IPS-20b (cell line): ENCODE measurements at regions not wholly inside any gene's neighbourhood (a gene's known extent, or its start where the extent isn't known, plus 50 kb on each side); places are given as distances from the start of the nearest gene placed in this dataset.

ENCODE experiments used
- H3K27ac ChIP-seq: one replicate; pipeline ENCODE4 v1.5.1; 2013; ENCODE audit warnings: low read length
- H3K27me3 ChIP-seq: 2 replicates; pipeline ENCODE4 v1.6.1; 2013; ENCODE audit warnings: mild to moderate bottlenecking, low read length, inconsistent platforms; ENCODE audit not compliant: insufficient read depth
- H3K36me3 ChIP-seq: 2 replicates; pipeline ENCODE4 v1.6.1; 2013; ENCODE audit warnings: low read depth, mild to moderate bottlenecking, inconsistent platforms, low read length, moderate library complexity; ENCODE audit not compliant: insufficient read depth
- H3K4me1 ChIP-seq: 2 replicates; pipeline ENCODE4 v1.6.1; 2013; ENCODE audit warnings: mild to moderate bottlenecking, control low read depth, inconsistent platforms, low read length, moderate library complexity; ENCODE audit not compliant: insufficient read depth
- H3K4me3 ChIP-seq: 2 replicates; pipeline ENCODE4 v1.5.1; 2013; ENCODE audit warnings: mild to moderate bottlenecking, low read length, inconsistent platforms
- H3K9ac ChIP-seq: 2 replicates; pipeline ENCODE4 v1.6.1; 2013; ENCODE audit warnings: low read depth, mild to moderate bottlenecking, inconsistent platforms, low read length, moderate library complexity
- H3K9me3 ChIP-seq: 2 replicates; pipeline ENCODE4 v1.6.1; 2013; ENCODE audit warnings: mild to moderate bottlenecking, low read depth, low read length, inconsistent platforms; ENCODE audit not compliant: insufficient read depth

- Histone ChIP-seq H3K4me3 (no peak overlapping the region), H3K4me1 (peaks cover 6% of the 10 kb centered on the region; the same call in 1 of the 2 replicates), H3K36me3 (peaks cover 63% of the 10 kb centered on the region), H3K9me3 (no peaks in the 10 kb centered on the region), H3K9ac (no peak overlapping the region), H3K27ac (no peak overlapping the region), H3K27me3 (no peaks in the 10 kb centered on the region)
These were observed 107.4 kb downstream of the NCOR2 start for GRCh38 chr12:124459852-124460645.

DNA sequence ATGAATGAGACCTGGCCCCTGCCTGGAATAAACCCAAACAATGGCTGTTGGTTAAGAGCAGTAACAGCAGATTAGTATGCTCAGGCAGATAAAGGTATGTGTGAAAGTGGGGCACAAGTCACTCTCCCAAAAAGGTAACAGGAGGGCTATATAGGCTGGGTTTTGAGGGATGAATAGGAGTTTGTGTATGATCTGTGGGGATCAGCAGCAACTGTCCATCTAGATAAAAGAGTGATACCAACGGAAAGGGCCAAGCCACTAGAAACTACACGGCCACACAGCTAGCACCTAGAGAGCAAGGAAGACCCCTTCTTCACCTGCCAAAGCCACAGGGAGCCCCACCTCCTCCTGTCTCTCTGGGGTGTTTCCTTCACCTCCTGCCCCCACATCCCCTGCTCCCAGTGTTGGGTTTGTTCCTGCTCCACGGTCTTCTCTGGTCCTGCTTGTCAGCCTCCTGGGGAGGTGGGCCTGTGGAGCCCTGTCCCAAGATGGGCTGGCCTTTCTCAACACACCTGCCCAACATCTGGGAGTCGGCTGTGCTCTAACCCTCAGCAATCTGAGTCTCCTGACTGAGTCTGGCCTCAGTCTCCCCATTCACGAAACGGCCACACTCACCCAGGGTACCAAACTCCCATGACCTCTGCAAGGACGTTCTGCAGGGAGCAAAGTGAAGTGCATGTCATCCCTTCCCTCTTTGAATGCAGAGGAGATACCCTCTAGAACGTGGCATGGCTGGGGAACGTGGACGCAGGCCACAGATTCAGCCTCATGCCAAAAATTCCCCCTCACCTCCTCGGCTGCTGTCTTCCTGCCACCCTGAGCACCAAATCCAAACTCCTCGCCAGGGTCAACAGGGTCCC is 108.2 kb downstream of the NCOR2 start:
- H3K27ac ChIP-seq = no peak overlapping the region
- no peak overlapping the region for H3K9ac ChIP-seq
- peaks cover 61% of the 10 kb centered on the region for H3K36me3 ChIP-seq
- H3K4me1 ChIP-seq = peaks cover 6% of the 10 kb centered on the region; the same call in 1 of the 2 replicates
- no peaks in the 10 kb centered on the region for H3K9me3 ChIP-seq
- no peaks in the 10 kb centered on the region for H3K27me3 ChIP-seq
- H3K4me3 ChIP-seq = no peak overlapping the region

GRCh38 chr12:124458220-124458991 is 109.0 kb downstream of the NCOR2 start:
- Histone ChIP-seq H3K4me1 (no peaks in the 10 kb centered on the region; the same call in 1 of the 2 replicates), H3K36me3 (peaks cover 56% of the 10 kb centered on the region), H3K27ac (no peak overlapping the region), H3K4me3 (no peak overlapping the region), H3K27me3 (no peaks in the 10 kb centered on the region), H3K9me3 (no peaks in the 10 kb centered on the region), H3K9ac (no peak overlapping the region)

DNA sequence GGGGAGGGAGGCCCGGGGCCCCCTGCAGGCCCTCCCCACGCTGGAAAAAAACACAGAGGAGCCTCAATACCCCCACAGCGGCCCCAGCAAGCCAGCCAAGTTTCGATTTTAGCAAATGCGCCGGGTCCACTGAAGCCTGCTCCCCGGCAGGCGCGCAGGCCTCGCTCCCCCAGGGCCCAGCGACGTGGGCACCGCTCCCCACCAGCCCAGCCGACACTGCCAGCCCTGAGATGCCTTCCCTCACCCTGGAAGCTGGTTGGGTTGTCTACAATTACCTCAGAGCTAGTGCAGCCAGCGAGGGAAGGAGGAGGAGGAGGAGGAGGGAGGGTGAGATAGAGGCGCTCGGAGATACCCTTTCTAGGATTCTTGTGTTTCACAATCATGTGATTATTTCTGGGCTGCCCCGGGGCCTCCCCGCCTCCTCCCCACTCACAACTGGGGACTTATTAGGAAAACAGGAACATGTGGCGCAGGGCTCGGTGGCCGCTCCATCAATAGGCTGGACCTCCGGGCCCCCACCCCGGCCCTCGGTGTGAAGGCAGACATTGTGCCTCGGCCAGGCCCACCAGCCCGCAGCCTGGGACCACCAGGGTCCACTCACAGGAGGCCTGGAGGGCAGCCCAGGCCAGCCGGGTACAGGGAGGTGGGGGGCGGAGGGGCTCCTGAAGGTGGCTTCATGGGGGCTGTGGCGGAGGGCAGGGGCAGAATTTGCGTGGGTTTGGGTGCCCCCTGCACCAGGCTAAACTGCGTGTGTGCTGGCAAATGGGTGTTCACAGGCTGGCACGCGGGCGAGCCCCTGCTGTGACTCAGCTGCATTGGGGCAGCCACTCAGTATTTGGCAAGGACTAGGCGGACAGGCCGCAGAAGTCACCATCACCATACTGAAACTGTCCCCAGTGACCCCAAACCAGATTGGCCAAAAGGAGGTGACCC is 109.9 kb downstream of the NCOR2 start:
- Histone ChIP-seq H3K9ac (no peak overlapping the region), H3K36me3 (peaks cover 50% of the 10 kb centered on the region)

GRCh38 chr12:124456652-124457152 is 110.7 kb downstream of the NCOR2 start:
- Histone ChIP-seq H3K27ac (no peak overlapping the region), H3K9me3 (no peaks in the 10 kb centered on the region), H3K4me1 (no peaks in the 10 kb centered on the region; the same call in 1 of the 2 replicates), H3K9ac (no peak overlapping the region), H3K4me3 (no peak overlapping the region), H3K27me3 (no peaks in the 10 kb centered on the region), H3K36me3 (peaks cover 45% of the 10 kb centered on the region)

More for the DNA sequence above, 109.9 kb downstream of the NCOR2 start:
- no peak overlapping the region for H3K4me3 ChIP-seq
- H3K27ac ChIP-seq = no peak overlapping the region
- H3K9me3 ChIP-seq = no peaks in the 10 kb centered on the region
- H3K27me3 ChIP-seq = no peaks in the 10 kb centered on the region
- no peaks in the 10 kb centered on the region; the same call in 1 of the 2 replicates for H3K4me1 ChIP-seq

- Histone ChIP-seq H3K9ac (no peak overlapping the region), H3K4me3 (no peak overlapping the region), H3K27ac (no peak overlapping the region), H3K9me3 (no peaks in the 10 kb centered on the region), H3K36me3 (peaks cover 44% of the 10 kb centered on the region), H3K4me1 (no peaks in the 10 kb centered on the region; the same call in 1 of the 2 replicates), H3K27me3 (no peaks in the 10 kb centered on the region)
These were observed 111.2 kb downstream of the NCOR2 start for GRCh38 chr12:124456133-124456651.

DNA sequence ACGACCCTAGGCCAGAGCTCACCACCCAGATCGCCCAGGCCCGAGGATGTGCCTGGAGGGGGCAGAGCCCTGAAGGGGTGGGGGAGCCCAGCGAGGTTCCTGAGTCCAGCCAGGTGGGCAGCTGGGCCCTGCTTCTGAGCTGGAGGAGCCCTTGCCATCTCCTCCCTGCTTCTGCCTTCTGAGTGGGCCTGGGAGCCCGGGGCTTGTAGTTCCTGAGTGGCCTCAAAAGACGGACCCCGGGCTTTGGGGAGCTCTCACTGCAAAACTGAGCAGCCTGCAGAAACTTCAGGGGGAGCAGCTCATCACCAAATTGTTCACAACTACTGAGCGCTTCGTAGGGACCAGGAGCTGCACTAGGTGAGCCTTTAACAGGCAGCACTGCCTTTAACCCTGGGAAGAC is 112.1 kb downstream of the NCOR2 start:
- no peak overlapping the region for H3K9ac ChIP-seq
- H3K4me3 ChIP-seq = no peak overlapping the region
- H3K4me1 ChIP-seq = no peaks in the 10 kb centered on the region; the same call in 1 of the 2 replicates
- no peaks in the 10 kb centered on the region for H3K9me3 ChIP-seq
- H3K27me3 ChIP-seq = no peaks in the 10 kb centered on the region
- H3K27ac ChIP-seq = no peak overlapping the region
- H3K36me3 ChIP-seq = peaks cover 37% of the 10 kb centered on the region

GRCh38 chr12:124454735-124455134 is 112.7 kb downstream of the NCOR2 start:
- Histone ChIP-seq H3K4me1 (no peaks in the 10 kb centered on the region; the same call in 1 of the 2 replicates), H3K27ac (no peak overlapping the region), H3K9me3 (no peaks in the 10 kb centered on the region), H3K36me3 (peaks cover 31% of the 10 kb centered on the region), H3K27me3 (no peaks in the 10 kb centered on the region), H3K9ac (no peak overlapping the region), H3K4me3 (no peak overlapping the region)

DNA sequence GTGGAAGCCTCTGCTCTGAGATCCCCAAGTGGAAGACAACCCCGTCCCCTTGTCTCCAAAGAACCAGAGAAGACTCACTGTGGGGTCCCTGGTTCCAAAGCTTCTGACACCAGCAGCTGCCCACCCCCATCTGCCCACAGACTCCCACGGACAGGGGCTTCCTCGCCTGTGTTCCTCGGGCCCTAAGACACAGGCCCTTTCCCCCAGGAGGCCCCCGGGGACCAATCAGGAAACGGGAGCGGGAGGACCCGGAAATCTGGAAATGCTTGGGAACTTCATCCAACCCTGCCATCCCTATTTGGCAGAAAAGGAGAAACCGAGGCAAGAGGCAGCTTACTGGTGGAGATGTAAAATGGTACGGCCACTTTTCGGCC is 113.1 kb downstream of the NCOR2 start:
- Histone ChIP-seq H3K9me3 (no peaks in the 10 kb centered on the region), H3K4me1 (no peaks in the 10 kb centered on the region; the same call in 1 of the 2 replicates), H3K27me3 (no peaks in the 10 kb centered on the region), H3K9ac (no peak overlapping the region), H3K4me3 (no peak overlapping the region), H3K27ac (no peak overlapping the region), H3K36me3 (peaks cover 28% of the 10 kb centered on the region)
